Mesendoderm (in vitro differentiated cells): ENCODE measurements at regions not wholly inside any gene's neighbourhood (a gene's known extent, or its start where the extent isn't known, plus 50 kb on each side); places are given as distances from the start of the nearest gene placed in this dataset.

ENCODE experiments used
- DNase-seq: peaks from one replicate; pipeline ENCODE4 v3.0.0; 2013
- H2AK5ac ChIP-seq: 2 replicates; pipeline ENCODE4 v1.6.1; 2013; ENCODE audit warnings: low read length, inconsistent platforms
- H2BK120ac ChIP-seq: 2 replicates; pipeline ENCODE4 v1.6.1; 2013; ENCODE audit warnings: low read depth, mild to moderate bottlenecking, low read length, moderate library complexity, mixed read lengths
- H2BK15ac ChIP-seq: replicated peaks from 2 replicates; pipeline ENCODE4 v1.6.1; 2013; ENCODE audit warnings: low read depth, mild to moderate bottlenecking, moderate library complexity
- H2BK5ac ChIP-seq: 2 replicates; pipeline ENCODE4 v1.6.1; 2013; ENCODE audit warnings: low read length, inconsistent platforms
- H3K18ac ChIP-seq: 2 replicates; pipeline ENCODE4 v1.6.1; 2013; ENCODE audit warnings: mild to moderate bottlenecking, low read length, mixed read lengths
- H3K23ac ChIP-seq: one replicate; pipeline ENCODE4 v1.6.1; 2013; ENCODE audit warnings: low read length
- H3K27ac ChIP-seq: 2 replicates; pipeline ENCODE4 v1.5.1; 2013; ENCODE audit warnings: low read depth, mild to moderate bottlenecking, inconsistent platforms, low read length, moderate library complexity
- H3K27me3 ChIP-seq: 2 replicates; pipeline ENCODE4 v1.6.1; 2013; ENCODE audit warnings: low read length, control low read depth, mild to moderate bottlenecking, inconsistent platforms; ENCODE audit not compliant: insufficient read depth, poor library complexity
- H3K36me3 ChIP-seq: 2 replicates; pipeline ENCODE4 v1.6.1; 2013; ENCODE audit warnings: low read length, inconsistent platforms; ENCODE audit not compliant: control insufficient read depth, insufficient read depth
- H3K4ac ChIP-seq: one replicate; pipeline ENCODE4 v1.6.1; 2013; ENCODE audit warnings: low read depth, mild to moderate bottlenecking, low read length, moderate library complexity
- H3K4me1 ChIP-seq: 2 replicates; pipeline ENCODE4 v1.6.1; 2013; ENCODE audit warnings: low read depth, low read length, inconsistent platforms; ENCODE audit not compliant: control insufficient read depth
- H3K4me2 ChIP-seq: 2 replicates; pipeline ENCODE4 v1.6.1; 2013; ENCODE audit warnings: low read length
- H3K4me3 ChIP-seq: 2 replicates; pipeline ENCODE4 v1.5.1; 2013; ENCODE audit warnings: mild to moderate bottlenecking, low read length
- H3K56ac ChIP-seq: one replicate; pipeline ENCODE4 v1.6.1; 2013; ENCODE audit warnings: low read length
- H3K79me1 ChIP-seq: 2 replicates; pipeline ENCODE4 v1.6.1; 2013; ENCODE audit warnings: low read length, inconsistent platforms
- H3K79me2 ChIP-seq: 2 replicates; pipeline ENCODE4 v1.6.1; 2013; ENCODE audit warnings: mild to moderate bottlenecking, low read length; ENCODE audit not compliant: control insufficient read depth, insufficient read depth
- H3K9ac ChIP-seq: 2 replicates; pipeline ENCODE4 v1.6.1; 2013; ENCODE audit warnings: low read length, inconsistent platforms
- H4K5ac ChIP-seq: one replicate; pipeline ENCODE4 v1.6.1; 2013; ENCODE audit warnings: low read length
- H4K8ac ChIP-seq: one replicate; pipeline ENCODE4 v1.6.1; 2013; ENCODE audit warnings: low read depth, mild to moderate bottlenecking, control low read depth, low read length, moderate library complexity
- WGBS: extraction: QIAGEN DNeasy Blood & Tissue Kit; methylation state at CpG from one replicate; pipeline ENCODE4 v1.1.7; 2013; ENCODE audit warnings: low lambda C conversion rate, missing lambda C conversion rate; ENCODE audit not compliant: insufficient coverage; ENCODE audit errors: extremely low coverage; 5-methylcytosine and 5-hydroxymethylcytosine counted together

GRCh38 chr16:66036793-66037715 is 329.4 kb upstream of the CDH5 start:
- H3K18ac ChIP-seq, result no peak overlapping the region
- no peaks in the 10 kb centered on the region for H3K4me1 ChIP-seq
- no peaks in the 10 kb centered on the region for H3K36me3 ChIP-seq
- no peak overlapping the region for H3K4me2 ChIP-seq
- H3K4ac ChIP-seq, result no peak overlapping the region
- H3K56ac ChIP-seq, result no peak overlapping the region
- no peak overlapping the region for H3K9ac ChIP-seq
- H2BK5ac ChIP-seq, result no peak overlapping the region
- H3K79me1 ChIP-seq, result no peaks in the 10 kb centered on the region
- H3K27ac ChIP-seq, result no peak overlapping the region
- WGBS, result no CpG with 5 or more reads among the region's 6 CpGs
- DNase-seq, result no peak
- no peak overlapping the region for H4K8ac ChIP-seq
- no peak overlapping the region for H3K4me3 ChIP-seq
- no peak overlapping the region for H2BK15ac ChIP-seq
- H2AK5ac ChIP-seq, result no peak overlapping the region
- no peaks in the 10 kb centered on the region for H3K27me3 ChIP-seq
- H3K23ac ChIP-seq, result no peak overlapping the region
- no peaks in the 10 kb centered on the region for H3K79me2 ChIP-seq
- no peak overlapping the region for H4K5ac ChIP-seq
- no peak overlapping the region for H2BK120ac ChIP-seq

- WGBS, result no CpG with 5 or more reads among the region's 7 CpGs
- H3K23ac ChIP-seq, result no peak overlapping the region
- H3K79me1 ChIP-seq, result no peaks in the 10 kb centered on the region
- H4K5ac ChIP-seq, result no peak overlapping the region
- H3K9ac ChIP-seq, result no peak overlapping the region
- H3K4me2 ChIP-seq, result no peak overlapping the region
- H2BK120ac ChIP-seq, result no peak overlapping the region
- H3K4me1 ChIP-seq, result no peaks in the 10 kb centered on the region
- H3K4ac ChIP-seq, result no peak overlapping the region
- no peak overlapping the region for H3K27ac ChIP-seq
- H2BK15ac ChIP-seq, result no peak overlapping the region
- H3K36me3 ChIP-seq, result no peaks in the 10 kb centered on the region
- no peak overlapping the region for H4K8ac ChIP-seq
- no peak overlapping the region for H3K4me3 ChIP-seq
- H3K56ac ChIP-seq, result no peak overlapping the region
- no peak for DNase-seq
- H3K18ac ChIP-seq, result no peak overlapping the region
- H3K79me2 ChIP-seq, result no peaks in the 10 kb centered on the region
- no peak overlapping the region for H2BK5ac ChIP-seq
- no peaks in the 10 kb centered on the region for H3K27me3 ChIP-seq
- no peak overlapping the region for H2AK5ac ChIP-seq
Measured at GRCh38 chr16:66036184-66036583, 330.3 kb upstream of the CDH5 start.

GRCh38 chr16:66035096-66035495 is 331.4 kb upstream of the CDH5 start:
- H2BK15ac ChIP-seq, result no peak overlapping the region
- H4K5ac ChIP-seq, result no peak overlapping the region
- no peaks in the 10 kb centered on the region for H3K79me1 ChIP-seq
- no peak overlapping the region for H3K56ac ChIP-seq
- no peak for DNase-seq
- no peak overlapping the region for H3K18ac ChIP-seq
- H3K4ac ChIP-seq, result no peak overlapping the region
- no peak overlapping the region for H2BK120ac ChIP-seq
- H3K4me2 ChIP-seq, result no peak overlapping the region
- H3K9ac ChIP-seq, result no peak overlapping the region
- no peak overlapping the region for H3K27ac ChIP-seq
- H3K4me3 ChIP-seq, result no peak overlapping the region
- no peak overlapping the region for H2BK5ac ChIP-seq
- no peaks in the 10 kb centered on the region for H3K4me1 ChIP-seq
- no peaks in the 10 kb centered on the region for H3K36me3 ChIP-seq
- WGBS, result no CpG with 5 or more reads among the region's 3 CpGs
- no peak overlapping the region for H2AK5ac ChIP-seq
- H3K23ac ChIP-seq, result no peak overlapping the region
- no peak overlapping the region for H4K8ac ChIP-seq
- no peaks in the 10 kb centered on the region for H3K79me2 ChIP-seq
- no peaks in the 10 kb centered on the region for H3K27me3 ChIP-seq

- no peaks in the 10 kb centered on the region for H3K4me1 ChIP-seq
- H4K8ac ChIP-seq, result no peak overlapping the region
- H2AK5ac ChIP-seq, result no peak overlapping the region
- WGBS, result no CpG with 5 or more reads among the region's 7 CpGs
- H3K4ac ChIP-seq, result no peak overlapping the region
- DNase-seq, result no peak
- no peak overlapping the region for H3K4me2 ChIP-seq
- H2BK15ac ChIP-seq, result no peak overlapping the region
- H4K5ac ChIP-seq, result no peak overlapping the region
- no peak overlapping the region for H3K23ac ChIP-seq
- H3K18ac ChIP-seq, result no peak overlapping the region
- no peak overlapping the region for H2BK120ac ChIP-seq
- H3K79me2 ChIP-seq, result no peaks in the 10 kb centered on the region
- no peaks in the 10 kb centered on the region for H3K79me1 ChIP-seq
- H2BK5ac ChIP-seq, result no peak overlapping the region
- no peak overlapping the region for H3K4me3 ChIP-seq
- no peak overlapping the region for H3K56ac ChIP-seq
- no peak overlapping the region for H3K27ac ChIP-seq
- no peaks in the 10 kb centered on the region for H3K36me3 ChIP-seq
- no peaks in the 10 kb centered on the region for H3K27me3 ChIP-seq
- H3K9ac ChIP-seq, result no peak overlapping the region
Measured at GRCh38 chr16:66032841-66033240, 333.6 kb upstream of the CDH5 start.

DNA sequence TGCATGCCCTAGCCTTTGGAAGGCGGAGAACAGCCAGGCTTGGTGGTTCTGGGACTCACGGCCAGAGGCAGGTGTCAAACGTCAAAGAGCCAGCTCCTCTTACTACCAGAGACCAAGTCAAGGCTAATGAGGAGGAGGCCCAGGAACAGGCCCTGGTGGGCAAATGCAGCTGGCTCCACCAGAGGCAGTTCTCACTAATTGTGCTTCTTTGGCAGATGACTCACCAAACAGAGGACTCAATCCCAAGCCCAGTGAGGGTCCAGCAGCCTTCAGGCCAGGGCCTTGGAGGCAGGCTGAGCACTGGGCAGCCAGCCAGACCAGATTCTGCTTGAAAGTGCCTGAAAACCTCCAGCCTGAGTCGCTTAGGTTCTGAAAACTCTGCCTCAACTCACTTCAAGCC is 336.5 kb upstream of the CDH5 start:
- no peak overlapping the region for H3K4me2 ChIP-seq
- H3K79me2 ChIP-seq, result no peaks in the 10 kb centered on the region
- H4K5ac ChIP-seq, result no peak overlapping the region
- H3K4me3 ChIP-seq, result no peak overlapping the region
- no peak overlapping the region for H2AK5ac ChIP-seq
- no CpG with 5 or more reads among the region's 4 CpGs for WGBS
- H3K9ac ChIP-seq, result no peak overlapping the region
- H3K36me3 ChIP-seq, result no peaks in the 10 kb centered on the region
- H2BK5ac ChIP-seq, result no peak overlapping the region
- no peaks in the 10 kb centered on the region for H3K27me3 ChIP-seq
- DNase-seq, result no peak
- no peak overlapping the region for H2BK120ac ChIP-seq
- H3K18ac ChIP-seq, result no peak overlapping the region
- H3K56ac ChIP-seq, result no peak overlapping the region
- no peaks in the 10 kb centered on the region for H3K4me1 ChIP-seq
- no peak overlapping the region for H3K23ac ChIP-seq
- no peak overlapping the region for H4K8ac ChIP-seq
- H3K4ac ChIP-seq, result no peak overlapping the region
- no peak overlapping the region for H3K27ac ChIP-seq
- no peak overlapping the region for H2BK15ac ChIP-seq
- H3K79me1 ChIP-seq, result no peaks in the 10 kb centered on the region
